Hippocampal formation (tissue), 2 donors: ENCODE measurements at regions not wholly inside any gene's neighbourhood (a gene's known extent, or its start where the extent isn't known, plus 50 kb on each side); places are given as distances from the start of the nearest gene placed in this dataset.

Experiments
- DNase-seq, 2 donors: peaks; one replicate each; lab custom pipeline; 2025; lab: John Stamatoyannopoulos, UW

- DNase-seq, result no peak
Measured at GRCh38 chr11:115556984-115557383, 52.8 kb upstream of the CADM1 start.

GRCh38 chr11:115555336-115556090 lies 51.3 kb upstream of the CADM1 start:
- no peak for DNase-seq
